Thyroid gland (tissue), 4 donors: ENCODE measurements at regions not wholly inside any gene's neighbourhood (a gene's known extent, or its start where the extent isn't known, plus 50 kb on each side); places are given as distances from the start of the nearest gene placed in this dataset.

ENCODE experiments used
- POLR2A ChIP-seq, 2 donors: fragments of 450-650 bp; IDR thresholded peaks; one replicate each; pipeline ENCODE4 v1.6.1; 2017; ENCODE audit warnings: antibody characterized with exemption in 2 of 2, mild to moderate bottlenecking in 2 of 2, moderate library complexity in 1 of 2
- TF ChIP-seq, protein P1 (sequence below), 6 experiments: fragments of 200-600 bp in 3 of 6; fragments of 450-650 bp in 3 of 6; sonication (generic) in 3 of 6; IDR thresholded peaks; one replicate each; pipeline ENCODE4 v1.5.1; 2016 to 2019; ENCODE audit warnings: antibody characterized with exemption in 6 of 6, mild to moderate bottlenecking in 2 of 6, inconsistent platforms in 1 of 6, moderate library complexity in 1 of 6

DNA sequence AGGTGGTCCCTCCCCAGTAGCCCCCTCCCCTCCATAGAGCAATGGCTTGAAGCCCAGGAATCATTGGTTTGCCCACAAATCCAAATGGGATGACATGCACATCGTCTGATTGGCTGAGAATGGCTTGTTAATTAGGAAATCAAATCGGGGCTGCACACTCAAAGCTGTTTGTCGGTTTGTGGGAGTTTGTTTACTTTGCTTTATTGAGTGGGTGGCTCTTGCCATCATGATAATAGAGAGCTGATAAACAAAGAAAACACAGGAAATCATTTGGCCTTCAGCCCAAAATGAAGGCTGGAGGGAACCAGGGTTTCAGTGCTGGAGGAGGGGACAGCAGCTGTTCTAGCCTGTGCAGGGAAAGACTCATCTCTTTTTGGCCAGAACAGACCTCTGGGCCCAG is 316.3 kb downstream of the CBLN1 start:
- no peak for TF ChIP-seq POLR2A (IDR thresholded peaks at IDR 0.05)
- TF ChIP-seq, protein P1, sequence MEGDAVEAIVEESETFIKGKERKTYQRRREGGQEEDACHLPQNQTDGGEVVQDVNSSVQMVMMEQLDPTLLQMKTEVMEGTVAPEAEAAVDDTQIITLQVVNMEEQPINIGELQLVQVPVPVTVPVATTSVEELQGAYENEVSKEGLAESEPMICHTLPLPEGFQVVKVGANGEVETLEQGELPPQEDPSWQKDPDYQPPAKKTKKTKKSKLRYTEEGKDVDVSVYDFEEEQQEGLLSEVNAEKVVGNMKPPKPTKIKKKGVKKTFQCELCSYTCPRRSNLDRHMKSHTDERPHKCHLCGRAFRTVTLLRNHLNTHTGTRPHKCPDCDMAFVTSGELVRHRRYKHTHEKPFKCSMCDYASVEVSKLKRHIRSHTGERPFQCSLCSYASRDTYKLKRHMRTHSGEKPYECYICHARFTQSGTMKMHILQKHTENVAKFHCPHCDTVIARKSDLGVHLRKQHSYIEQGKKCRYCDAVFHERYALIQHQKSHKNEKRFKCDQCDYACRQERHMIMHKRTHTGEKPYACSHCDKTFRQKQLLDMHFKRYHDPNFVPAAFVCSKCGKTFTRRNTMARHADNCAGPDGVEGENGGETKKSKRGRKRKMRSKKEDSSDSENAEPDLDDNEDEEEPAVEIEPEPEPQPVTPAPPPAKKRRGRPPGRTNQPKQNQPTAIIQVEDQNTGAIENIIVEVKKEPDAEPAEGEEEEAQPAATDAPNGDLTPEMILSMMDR (IDR thresholded peaks at IDR 0.05) = no peak
